HFFc6 (cell line): ENCODE measurements at regions not wholly inside any gene's neighbourhood (a gene's known extent, or its start where the extent isn't known, plus 50 kb on each side); places are given as distances from the start of the nearest gene placed in this dataset.

ENCODE experiments used
- DNase-seq: peaks from one replicate; pipeline ENCODE4 v3.0.0-alpha.2; 2018
- H3K27ac Mint-ChIP-seq: 2 replicates; pipeline ENCODE4 v1.8.0; 2020; ENCODE audit warnings: mild to moderate bottlenecking, mixed read lengths
- H3K27me3 Mint-ChIP-seq: 2 replicates; pipeline ENCODE4 v1.8.0; 2021; ENCODE audit warnings: mild to moderate bottlenecking, moderate library complexity, mixed read lengths; ENCODE audit not compliant: insufficient read depth
- H3K36me3 Mint-ChIP-seq: 2 replicates; pipeline ENCODE4 v1.8.0; 2021; ENCODE audit warnings: low read depth, mixed read lengths
- H3K4me1 Mint-ChIP-seq: 2 replicates; pipeline ENCODE4 v1.8.0; 2020; ENCODE audit warnings: low read depth, mixed read lengths
- H3K4me3 Mint-ChIP-seq: 2 replicates; pipeline ENCODE4 v1.8.0; 2020; ENCODE audit warnings: mild to moderate bottlenecking, moderate library complexity, mixed read lengths
- H3K9me3 Mint-ChIP-seq: 2 replicates; pipeline ENCODE4 v1.8.0; 2020; ENCODE audit warnings: mild to moderate bottlenecking, mixed read lengths
- TF ChIP-seq, protein P1 (sequence below): fragments of 200-600 bp; sonication (generic); IDR thresholded peaks from 2 replicates; pipeline ENCODE4 v1.5.0; 2021; ENCODE audit warnings: antibody characterized with exemption, mild to moderate bottlenecking

DNA sequence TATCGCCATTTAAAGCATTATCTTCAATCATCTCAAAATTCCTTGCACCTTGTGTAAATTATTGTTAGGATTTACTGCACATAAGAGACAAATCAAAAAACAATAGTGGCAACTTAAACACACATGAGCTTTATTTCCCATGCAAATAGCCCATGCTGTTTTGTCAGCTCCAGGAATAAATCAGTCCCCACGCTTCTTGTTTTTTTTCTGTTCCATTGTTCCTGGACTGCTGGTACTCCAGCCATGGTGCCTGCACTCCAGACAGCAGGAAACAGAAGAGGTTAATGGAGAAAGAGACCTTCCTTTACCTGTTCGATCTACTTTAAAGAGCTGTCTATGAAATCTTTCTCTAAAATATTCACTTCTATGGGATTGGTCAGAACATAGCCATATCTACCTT is 1515.7 kb upstream of the TENM3 start:
- no peaks in the 10 kb centered on the region for H3K4me1 Mint-ChIP-seq
- peaks cover 16% of the 10 kb centered on the region for H3K9me3 Mint-ChIP-seq
- no peaks in the 10 kb centered on the region for H3K36me3 Mint-ChIP-seq
- no peak overlapping the region for H3K4me3 Mint-ChIP-seq
- H3K27me3 Mint-ChIP-seq, result no peaks in the 10 kb centered on the region; the same call in 1 of the 2 replicates
- H3K27ac Mint-ChIP-seq, result no peak overlapping the region
- no peak for DNase-seq
- TF ChIP-seq, protein P1, sequence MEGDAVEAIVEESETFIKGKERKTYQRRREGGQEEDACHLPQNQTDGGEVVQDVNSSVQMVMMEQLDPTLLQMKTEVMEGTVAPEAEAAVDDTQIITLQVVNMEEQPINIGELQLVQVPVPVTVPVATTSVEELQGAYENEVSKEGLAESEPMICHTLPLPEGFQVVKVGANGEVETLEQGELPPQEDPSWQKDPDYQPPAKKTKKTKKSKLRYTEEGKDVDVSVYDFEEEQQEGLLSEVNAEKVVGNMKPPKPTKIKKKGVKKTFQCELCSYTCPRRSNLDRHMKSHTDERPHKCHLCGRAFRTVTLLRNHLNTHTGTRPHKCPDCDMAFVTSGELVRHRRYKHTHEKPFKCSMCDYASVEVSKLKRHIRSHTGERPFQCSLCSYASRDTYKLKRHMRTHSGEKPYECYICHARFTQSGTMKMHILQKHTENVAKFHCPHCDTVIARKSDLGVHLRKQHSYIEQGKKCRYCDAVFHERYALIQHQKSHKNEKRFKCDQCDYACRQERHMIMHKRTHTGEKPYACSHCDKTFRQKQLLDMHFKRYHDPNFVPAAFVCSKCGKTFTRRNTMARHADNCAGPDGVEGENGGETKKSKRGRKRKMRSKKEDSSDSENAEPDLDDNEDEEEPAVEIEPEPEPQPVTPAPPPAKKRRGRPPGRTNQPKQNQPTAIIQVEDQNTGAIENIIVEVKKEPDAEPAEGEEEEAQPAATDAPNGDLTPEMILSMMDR, result no peak

DNA sequence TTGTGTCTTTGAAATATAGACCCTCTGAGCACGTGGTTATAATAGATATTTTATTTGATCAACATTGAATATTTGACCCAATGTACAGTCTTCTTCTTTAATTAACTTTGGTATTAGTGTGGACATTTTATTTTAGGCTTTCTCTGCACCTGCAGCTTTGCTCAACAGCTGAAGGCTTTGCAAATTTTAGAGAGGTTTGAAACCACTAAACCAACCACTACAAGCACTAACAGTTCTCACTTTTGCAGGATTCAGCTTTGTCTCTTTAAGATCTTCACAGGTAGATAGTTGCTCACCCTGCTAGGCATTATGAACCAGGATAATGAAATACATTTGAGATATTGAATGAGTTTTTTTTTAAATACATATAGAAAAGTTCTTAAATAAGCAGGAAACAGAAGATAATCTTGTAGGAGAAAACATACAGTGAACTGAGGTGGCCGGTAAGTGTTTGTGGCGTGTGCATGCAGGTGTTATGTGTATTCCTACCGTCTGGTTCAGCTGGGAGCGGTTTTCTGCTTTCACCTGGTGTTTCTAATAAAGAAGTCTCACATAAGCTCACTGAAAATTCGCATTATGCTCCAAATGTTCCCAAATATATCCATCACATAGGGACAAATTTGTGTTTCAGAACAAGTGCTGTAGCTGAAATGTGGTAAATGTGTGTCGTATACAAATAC is 1508.3 kb upstream of the TENM3 start:
- TF ChIP-seq, protein P1, result no peak
- no peak overlapping the region for H3K4me3 Mint-ChIP-seq
- DNase-seq, result no peak
- H3K27ac Mint-ChIP-seq, result no peak overlapping the region
- no peaks in the 10 kb centered on the region for H3K36me3 Mint-ChIP-seq
- peaks cover 36% of the 10 kb centered on the region for H3K9me3 Mint-ChIP-seq
- no peaks in the 10 kb centered on the region for H3K4me1 Mint-ChIP-seq
- H3K27me3 Mint-ChIP-seq, result no peaks in the 10 kb centered on the region

GRCh38 chr4:180741703-180742102 is 1501.5 kb upstream of the TENM3 start:
- TF ChIP-seq, protein P1, result no peak
- 0 out of 2 replicates have a peak, but pooled peaks cover under 1% of the 10 kb centered on the region for H3K27me3 Mint-ChIP-seq
- no peaks in the 10 kb centered on the region; the same call in 1 of the 2 replicates for H3K9me3 Mint-ChIP-seq
- DNase-seq, result no peak
- no peak overlapping the region for H3K27ac Mint-ChIP-seq
- no peak overlapping the region for H3K4me3 Mint-ChIP-seq
- H3K4me1 Mint-ChIP-seq, result no peaks in the 10 kb centered on the region
- no peaks in the 10 kb centered on the region for H3K36me3 Mint-ChIP-seq

- no peaks in the 10 kb centered on the region for H3K4me1 Mint-ChIP-seq
- no peak overlapping the region for H3K27ac Mint-ChIP-seq
- TF ChIP-seq, protein P1, result no peak
- no peaks in the 10 kb centered on the region; the same call in 1 of the 2 replicates for H3K9me3 Mint-ChIP-seq
- H3K27me3 Mint-ChIP-seq, result 0 out of 2 replicates have a peak, but pooled peaks cover 2% of the 10 kb centered on the region
- H3K4me3 Mint-ChIP-seq, result no peak overlapping the region
- H3K36me3 Mint-ChIP-seq, result no peaks in the 10 kb centered on the region
- no peak for DNase-seq
Observed at GRCh38 chr4:180745019-180745418, 1498.2 kb upstream of the TENM3 start.

DNA sequence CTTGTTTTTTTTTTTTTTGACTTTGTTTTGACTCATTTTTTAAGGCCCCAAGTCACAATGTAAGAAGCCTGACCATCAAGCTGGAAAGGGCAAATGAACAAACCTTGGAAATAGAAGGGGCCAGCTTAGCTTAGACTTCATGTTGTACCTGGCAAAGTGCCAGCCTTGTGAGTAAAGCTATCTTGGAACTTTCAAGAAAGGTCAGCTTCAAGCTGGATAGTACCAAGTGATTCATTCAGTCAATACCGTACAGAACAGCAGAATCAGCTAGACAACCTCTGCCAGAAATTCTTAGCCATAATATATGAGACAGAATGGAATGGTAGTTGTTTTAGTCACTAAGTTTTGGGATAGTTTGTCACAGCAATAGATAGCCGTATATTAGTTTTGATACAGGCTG is 1492.2 kb upstream of the TENM3 start:
- no peak for DNase-seq

More for the DNA sequence above, 1492.2 kb upstream of the TENM3 start:
- H3K27me3 Mint-ChIP-seq, result 0 out of 2 replicates have a peak, but pooled peaks cover 2% of the 10 kb centered on the region
- no peak overlapping the region for H3K4me3 Mint-ChIP-seq
- no peak overlapping the region for H3K27ac Mint-ChIP-seq
- no peaks in the 10 kb centered on the region for H3K36me3 Mint-ChIP-seq
- H3K9me3 Mint-ChIP-seq, result peaks cover 37% of the 10 kb centered on the region
- H3K4me1 Mint-ChIP-seq, result no peaks in the 10 kb centered on the region
- TF ChIP-seq, protein P1, result no peak
